ENCODE measurements at regions not wholly inside any gene's neighbourhood (a gene's known extent, or its start where the extent isn't known, plus 50 kb on each side); places are given as distances from the start of the nearest gene placed in this dataset.
"Not testable (repeated sequence)": the region's sequence is repeated elsewhere in the genome, so short reads cannot be mapped to it uniquely, and the experiment has no call there.

DNA sequence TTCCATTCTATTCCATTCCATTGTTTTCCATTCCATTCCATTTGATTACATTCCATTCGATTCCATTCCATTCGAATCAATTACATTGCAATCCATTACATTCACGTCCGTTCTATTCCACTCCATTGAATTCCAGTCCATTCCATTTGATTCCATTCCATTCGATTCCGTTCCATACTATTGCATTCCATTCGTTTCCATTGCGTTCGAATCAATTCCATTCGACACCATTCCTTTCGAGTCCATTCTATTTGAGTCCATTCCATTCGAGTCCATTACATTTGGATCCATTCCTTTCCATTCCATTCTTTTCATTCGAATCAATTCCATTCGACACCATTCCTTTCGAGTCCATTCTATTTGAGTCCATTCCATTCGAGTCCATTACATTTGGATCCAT lies 1122.9 kb downstream of the RPIA start:
- not testable (repeated sequence) for TF ChIP-seq POLR2AphosphoS5, TAF1, POLR2A (IDR thresholded peaks at IDR 0.05; ENCODE audit: low read depth, low read length)
